NOMO-1 treated with dmso at 0.1 percent for 144 hours (cell line): ENCODE measurements at regions not wholly inside any gene's neighbourhood (a gene's known extent, or its start where the extent isn't known, plus 50 kb on each side); places are given as distances from the start of the nearest gene placed in this dataset.

Experiments used
- DNase-seq: peaks from one replicate; lab custom pipeline; 2025; ENCODE audit not compliant: unreplicated experiment; lab: John Stamatoyannopoulos, UW

- DNase-seq = no peak
These were observed 297.9 kb upstream of the CTSO start for GRCh38 chr4:156251373-156252065.

- DNase-seq = no peak
These were observed 295.3 kb upstream of the CTSO start for GRCh38 chr4:156248917-156249316.

GRCh38 chr4:156247470-156247869 is 293.8 kb upstream of the CTSO start:
- DNase-seq = no peak

- no peak for DNase-seq
These were observed 289.3 kb upstream of the CTSO start for GRCh38 chr4:156243015-156243414.

GRCh38 chr4:156242390-156242789 is 288.7 kb upstream of the CTSO start:
- DNase-seq = no peak

- no peak for DNase-seq
These were observed 288.2 kb upstream of the CTSO start for GRCh38 chr4:156241896-156242295.

GRCh38 chr4:156238171-156238570 is 284.5 kb upstream of the CTSO start:
- no peak for DNase-seq

- DNase-seq = no peak
These were observed 283.6 kb upstream of the CTSO start for GRCh38 chr4:156237231-156237630.

- no peak for DNase-seq
These were observed 276.5 kb upstream of the CTSO start for GRCh38 chr4:156230176-156230575.

GRCh38 chr4:156228676-156229075 is 275.0 kb upstream of the CTSO start:
- DNase-seq = no peak

GRCh38 chr4:156227321-156227720 is 273.7 kb upstream of the CTSO start:
- DNase-seq = no peak

GRCh38 chr4:156223985-156224384 is 270.3 kb upstream of the CTSO start:
- no peak for DNase-seq

GRCh38 chr4:156217236-156217635 is 263.6 kb upstream of the CTSO start:
- no peak for DNase-seq

GRCh38 chr4:156201050-156201449 is 247.4 kb upstream of the CTSO start:
- no peak for DNase-seq

GRCh38 chr4:156198511-156198910 is 244.8 kb upstream of the CTSO start:
- DNase-seq = no peak

GRCh38 chr4:156197216-156197615 is 243.6 kb upstream of the CTSO start:
- DNase-seq = no peak

GRCh38 chr4:156196722-156197121 is 243.1 kb upstream of the CTSO start:
- no peak for DNase-seq

- no peak for DNase-seq
These were observed 242.2 kb upstream of the CTSO start for GRCh38 chr4:156195914-156196313.

GRCh38 chr4:156194896-156195295 is 241.2 kb upstream of the CTSO start:
- DNase-seq = no peak

GRCh38 chr4:156193800-156194199 is 240.1 kb upstream of the CTSO start:
- DNase-seq = no peak

- no peak for DNase-seq
These were observed 239.4 kb upstream of the CTSO start for GRCh38 chr4:156193106-156193505.

- no peak for DNase-seq
These were observed 238.4 kb upstream of the CTSO start for GRCh38 chr4:156192033-156192432.

GRCh38 chr4:156191044-156191781 is 237.5 kb upstream of the CTSO start:
- no peak for DNase-seq
